H9 (cell line): ENCODE measurements at regions not wholly inside any gene's neighbourhood (a gene's known extent, or its start where the extent isn't known, plus 50 kb on each side); places are given as distances from the start of the nearest gene placed in this dataset.
"Not testable (repeated sequence)": the region's sequence is repeated elsewhere in the genome, so short reads cannot be mapped to it uniquely, and the experiment has no call there.

Source experiments
- DNase-seq: peaks from one replicate; pipeline ENCODE4 v3.0.0-alpha.2; 2017
- H2AFZ ChIP-seq: one replicate; pipeline ENCODE4 v1.6.1; 2013; ENCODE audit warnings: mild to moderate bottlenecking, low read length, control low read depth, moderate library complexity
- H2AK5ac ChIP-seq: 2 replicates; pipeline ENCODE4 v1.6.1; 2013; ENCODE audit warnings: low read length, control low read depth, mixed read lengths; ENCODE audit not compliant: insufficient read length
- H2BK120ac ChIP-seq: one replicate; pipeline ENCODE4 v1.6.1; 2013; ENCODE audit warnings: low read depth, mild to moderate bottlenecking, low read length, control low read depth, inconsistent platforms; ENCODE audit not compliant: poor library complexity, severe bottlenecking
- H2BK12ac ChIP-seq: 2 replicates; pipeline ENCODE4 v1.6.1; 2013; ENCODE audit warnings: low read length, control low read depth, mixed read lengths, low read depth; ENCODE audit not compliant: insufficient read length
- H2BK15ac ChIP-seq: 2 replicates; pipeline ENCODE4 v1.6.1; 2013; ENCODE audit warnings: low read depth, low read length, control low read depth
- H2BK20ac ChIP-seq: one replicate; pipeline ENCODE4 v1.6.1; 2013; ENCODE audit warnings: low read depth, mild to moderate bottlenecking, low read length, control low read depth, inconsistent platforms; ENCODE audit not compliant: poor library complexity, severe bottlenecking
- H2BK5ac ChIP-seq: 2 replicates; pipeline ENCODE4 v1.6.1; 2013; ENCODE audit warnings: low read length, control low read depth, mixed read lengths; ENCODE audit not compliant: insufficient read length
- H3K14ac ChIP-seq: 2 replicates; pipeline ENCODE4 v1.6.1; 2013; ENCODE audit warnings: low read length, control low read depth; ENCODE audit not compliant: insufficient read depth
- H3K18ac ChIP-seq: 2 replicates; pipeline ENCODE4 v1.6.1; 2013; ENCODE audit warnings: low read depth, mild to moderate bottlenecking, mixed read lengths, low read length, control low read depth; ENCODE audit not compliant: insufficient read length
- H3K23ac ChIP-seq: 2 replicates; pipeline ENCODE4 v1.6.1; 2013; ENCODE audit warnings: low read length, control low read depth, mixed read lengths, low read depth; ENCODE audit not compliant: insufficient read length
- H3K23me2 ChIP-seq: 2 replicates; pipeline ENCODE4 v1.6.1; 2013; ENCODE audit warnings: low read depth, mild to moderate bottlenecking, mixed read lengths, low read length, control low read depth; ENCODE audit not compliant: insufficient read length, poor library complexity, severe bottlenecking
- H3K27ac ChIP-seq: 2 replicates; pipeline ENCODE4 v1.5.1; 2013; ENCODE audit warnings: low read length, control low read depth, mixed read lengths, low read depth; ENCODE audit not compliant: insufficient read length
- H3K27me3 ChIP-seq: 2 replicates; pipeline ENCODE4 v1.6.1; 2013; ENCODE audit warnings: low read length, control low read depth, inconsistent platforms; ENCODE audit not compliant: insufficient read depth
- H3K4ac ChIP-seq: 2 replicates; pipeline ENCODE4 v1.6.1; 2013; ENCODE audit warnings: low read depth, mild to moderate bottlenecking, control low read depth, inconsistent platforms, low read length, moderate library complexity
- H3K4me1 ChIP-seq: 2 replicates; pipeline ENCODE4 v1.6.1; 2013; ENCODE audit warnings: low read length, control low read depth, inconsistent platforms; ENCODE audit not compliant: insufficient read depth
- H3K4me2 ChIP-seq: 2 replicates; pipeline ENCODE4 v1.6.1; 2013; ENCODE audit warnings: low read length, control low read depth, mixed read lengths; ENCODE audit not compliant: insufficient read length, insufficient read depth
- H3K56ac ChIP-seq: 2 replicates; pipeline ENCODE4 v1.6.1; 2013; ENCODE audit warnings: low read depth, mild to moderate bottlenecking, mixed read lengths, low read length, control low read depth; ENCODE audit not compliant: insufficient read length
- H3K79me1 ChIP-seq: 2 replicates; pipeline ENCODE4 v1.6.1; 2013; ENCODE audit warnings: low read depth, mild to moderate bottlenecking, moderate library complexity, low read length, control low read depth, inconsistent platforms; ENCODE audit not compliant: insufficient read depth, poor library complexity, severe bottlenecking
- H3K79me2 ChIP-seq: 2 replicates; pipeline ENCODE4 v1.6.1; 2013; ENCODE audit warnings: low read length, control low read depth, inconsistent platforms; ENCODE audit not compliant: insufficient read depth
- H3K9ac ChIP-seq: 2 replicates; pipeline ENCODE4 v1.6.1; 2013; ENCODE audit warnings: low read length, control low read depth, mixed read lengths; ENCODE audit not compliant: insufficient read length; ENCODE audit errors: extremely low read depth
- H3K9me3 ChIP-seq: one replicate; pipeline ENCODE4 v1.6.1; 2013; ENCODE audit warnings: low read depth, low read length, inconsistent platforms; ENCODE audit not compliant: control insufficient read depth
- H3T11ph ChIP-seq: one replicate; pipeline ENCODE4 v1.6.1; 2013; ENCODE audit warnings: mild to moderate bottlenecking, low read length, control low read depth, inconsistent platforms
- H4K20me1 ChIP-seq: one replicate; pipeline ENCODE4 v1.6.1; 2013; ENCODE audit not compliant: control insufficient read depth, insufficient read length, insufficient read depth
- H4K5ac ChIP-seq: 2 replicates; pipeline ENCODE4 v1.6.1; 2013; ENCODE audit warnings: low read depth, mild to moderate bottlenecking, mixed read lengths, low read length, control low read depth; ENCODE audit not compliant: insufficient read length
- H4K8ac ChIP-seq: replicated peaks from 2 replicates; pipeline ENCODE4 v1.6.1; 2013; ENCODE audit warnings: low read length, control low read depth, mixed read lengths, low read depth; ENCODE audit not compliant: insufficient read length
- H4K91ac ChIP-seq: 2 replicates; pipeline ENCODE4 v1.6.1; 2013; ENCODE audit warnings: low read depth, mild to moderate bottlenecking, moderate library complexity, mixed read lengths, low read length, control low read depth; ENCODE audit not compliant: insufficient read length
- H3K27ac Mint-ChIP-seq, 3 experiments: 2 replicates in 2 of 3; 3 replicates in 1 of 3; pipeline ENCODE4 v1.8.0; 2020 to 2021; ENCODE audit warnings: mixed read lengths in 3 of 3, mild to moderate bottlenecking in 1 of 3, moderate library complexity in 1 of 3
- H3K27me3 Mint-ChIP-seq: 2 replicates; pipeline ENCODE4 v1.8.0; 2021; ENCODE audit warnings: low read depth, mild to moderate bottlenecking, moderate library complexity, mixed read lengths
- H3K36me3 Mint-ChIP-seq, 3 experiments: 2 replicates in 2 of 3; 3 replicates in 1 of 3; pipeline ENCODE4 v1.8.0; 2020 to 2021; ENCODE audit warnings: low read depth in 3 of 3, mixed read lengths in 3 of 3; ENCODE audit not compliant: insufficient read depth in 1 of 3
- H3K4me1 Mint-ChIP-seq, 2 experiments: 2 replicates each; pipeline ENCODE4 v1.8.0; 2020; ENCODE audit warnings: mixed read lengths in 2 of 2
- H3K4me3 Mint-ChIP-seq, 2 experiments: 2 replicates in 1 of 2; 3 replicates in 1 of 2; pipeline ENCODE4 v1.8.0; 2020 to 2021; ENCODE audit warnings: mild to moderate bottlenecking in 2 of 2, mixed read lengths in 2 of 2, moderate library complexity in 1 of 2
- H3K9me3 Mint-ChIP-seq, 2 experiments: 2 replicates in 1 of 2; 3 replicates in 1 of 2; pipeline ENCODE4 v1.8.0; 2020; ENCODE audit warnings: mild to moderate bottlenecking in 2 of 2, mixed read lengths in 2 of 2, moderate library complexity in 1 of 2
- CTCF ChIP-seq: fragments of 200-600 bp; sonication (generic); conservative IDR thresholded peaks from 3 replicates; pipeline ENCODE4 v1.8.0; 2021; ENCODE audit warnings: antibody characterized with exemption, mild to moderate bottlenecking
- WGBS: extraction: QIAGEN DNeasy Blood & Tissue Kit; methylation state at CpG from one replicate; pipeline ENCODE4 v1.1.7; 2013; ENCODE audit warnings: missing lambda C conversion rate, low lambda C conversion rate, mixed read lengths; ENCODE audit not compliant: insufficient read length; ENCODE audit errors: extremely low coverage; 5-methylcytosine and 5-hydroxymethylcytosine counted together

- Histone ChIP-seq H3K9ac (no peak overlapping the region), H3K23me2 (no peaks in the 10 kb centered on the region), H4K91ac (no peak overlapping the region), H3K56ac (no peak overlapping the region), H4K5ac (no peak overlapping the region), H2BK15ac (no peak overlapping the region), H3T11ph (no peak overlapping the region), H2AFZ (no peak overlapping the region), H3K9me3 (no peaks in the 10 kb centered on the region), H4K8ac (no peak overlapping the region), H3K4me2 (no peak overlapping the region), H2BK20ac (no peak overlapping the region), H2AK5ac (no peak overlapping the region), H3K79me1 (no peaks in the 10 kb centered on the region), H3K18ac (no peak overlapping the region), H3K79me2 (no peaks in the 10 kb centered on the region), H3K14ac (no peak overlapping the region), H4K20me1 (no peaks in the 10 kb centered on the region), H2BK12ac (no peak overlapping the region), H2BK5ac (no peak overlapping the region), H3K27ac (no peak overlapping the region), H3K4me1 (no peaks in the 10 kb centered on the region), H2BK120ac (no peak overlapping the region), H3K27me3 (no peaks in the 10 kb centered on the region), H3K23ac (no peak overlapping the region), H3K4ac (no peak overlapping the region)
- DNase-seq: no peak
- Mint-ChIP-seq H3K27me3 (no peaks in the 10 kb centered on the region; the same call in 1 of the 2 replicates), H3K9me3 (no peaks in the 10 kb centered on the region; a peak in 2 of 5 replicates), H3K4me1 (peaks cover 9 to 10% of the 10 kb centered on the region in 2 experiments), H3K27ac (no peak overlapping the region), H3K36me3 (peaks cover 0 to 2% (median 0%) of the 10 kb centered on the region in 3 experiments; a peak in 2 of 7 replicates), H3K4me3 (no peak overlapping the region)
- no peak for TF ChIP-seq CTCF
Observed at GRCh38 chr9:13035822-13036221, 243.7 kb downstream of the MPDZ start.

GRCh38 chr9:13037808-13038207, 241.7 kb downstream of the MPDZ start:
- not testable (repeated sequence) for H3K18ac ChIP-seq, H2AK5ac ChIP-seq, H2BK120ac ChIP-seq, H3K4me1 ChIP-seq, H3K23ac ChIP-seq, H4K5ac ChIP-seq, H4K20me1 ChIP-seq, H3K9ac ChIP-seq, H2BK5ac ChIP-seq, H3K9me3 Mint-ChIP-seq, H3K56ac ChIP-seq, H3K4me1 Mint-ChIP-seq, H3K27ac ChIP-seq, H2BK12ac ChIP-seq, H3K4me3 Mint-ChIP-seq, H2BK15ac ChIP-seq, H3K27me3 ChIP-seq, DNase-seq, H3K4ac ChIP-seq, H3K9me3 ChIP-seq, H2AFZ ChIP-seq, H3K79me1 ChIP-seq, H3K79me2 ChIP-seq, H3T11ph ChIP-seq, H4K8ac ChIP-seq, H2BK20ac ChIP-seq, H3K27me3 Mint-ChIP-seq, H4K91ac ChIP-seq, H3K14ac ChIP-seq, H3K4me2 ChIP-seq, H3K36me3 Mint-ChIP-seq, H3K23me2 ChIP-seq
- peak overlapping the region in 1 of 3 experiments; percentile 34; a peak in 2 of 7 replicates for H3K27ac Mint-ChIP-seq
- WGBS: no CpG with 5 or more reads among the region's 27 CpGs
